Testis (tissue), 2 donors: ENCODE measurements at regions not wholly inside any gene's neighbourhood (a gene's known extent, or its start where the extent isn't known, plus 50 kb on each side); places are given as distances from the start of the nearest gene placed in this dataset.

Experiments
- CTCF ChIP-seq, 3 experiments: fragments of 450-650 bp in 2 of 3; fragments of 200-600 bp in 1 of 3; sonication (generic) in 1 of 3; IDR thresholded peaks; one replicate each; pipeline ENCODE4 v1.5.1; 2016 to 2019; ENCODE audit warnings: antibody characterized with exemption in 3 of 3, mild to moderate bottlenecking in 2 of 3, moderate library complexity in 1 of 3
- POLR2A ChIP-seq: fragments of 450-650 bp; IDR thresholded peaks from one replicate; pipeline ENCODE4 v1.6.1; 2017; ENCODE audit warnings: antibody characterized with exemption, mild to moderate bottlenecking, moderate library complexity

- TF ChIP-seq CTCF (IDR thresholded peaks at IDR 0.05) (no peak), POLR2A (no peak)
Measured at GRCh38 chr9:97803167-97804058, 49.6 kb upstream of the FOXE1 start.
